ENCODE measurements at regions not wholly inside any gene's neighbourhood (a gene's known extent, or its start where the extent isn't known, plus 50 kb on each side); places are given as distances from the start of the nearest gene placed in this dataset.

- no peak for DNase-seq (ENCODE audit: low spot score)
- H3K9me3 Mint-ChIP-seq (ENCODE audit: unreplicated experiment) = no peaks in the 10 kb centered on the region
- no peaks in the 10 kb centered on the region for H3K36me3 Mint-ChIP-seq (ENCODE audit: low read depth, unreplicated experiment)
- H3K4me3 Mint-ChIP-seq (ENCODE audit: unreplicated experiment) = no peak overlapping the region
- H3K27me3 Mint-ChIP-seq (ENCODE audit: unreplicated experiment) = peaks cover 4% of the 10 kb centered on the region
- TF ChIP-seq, protein P1, sequence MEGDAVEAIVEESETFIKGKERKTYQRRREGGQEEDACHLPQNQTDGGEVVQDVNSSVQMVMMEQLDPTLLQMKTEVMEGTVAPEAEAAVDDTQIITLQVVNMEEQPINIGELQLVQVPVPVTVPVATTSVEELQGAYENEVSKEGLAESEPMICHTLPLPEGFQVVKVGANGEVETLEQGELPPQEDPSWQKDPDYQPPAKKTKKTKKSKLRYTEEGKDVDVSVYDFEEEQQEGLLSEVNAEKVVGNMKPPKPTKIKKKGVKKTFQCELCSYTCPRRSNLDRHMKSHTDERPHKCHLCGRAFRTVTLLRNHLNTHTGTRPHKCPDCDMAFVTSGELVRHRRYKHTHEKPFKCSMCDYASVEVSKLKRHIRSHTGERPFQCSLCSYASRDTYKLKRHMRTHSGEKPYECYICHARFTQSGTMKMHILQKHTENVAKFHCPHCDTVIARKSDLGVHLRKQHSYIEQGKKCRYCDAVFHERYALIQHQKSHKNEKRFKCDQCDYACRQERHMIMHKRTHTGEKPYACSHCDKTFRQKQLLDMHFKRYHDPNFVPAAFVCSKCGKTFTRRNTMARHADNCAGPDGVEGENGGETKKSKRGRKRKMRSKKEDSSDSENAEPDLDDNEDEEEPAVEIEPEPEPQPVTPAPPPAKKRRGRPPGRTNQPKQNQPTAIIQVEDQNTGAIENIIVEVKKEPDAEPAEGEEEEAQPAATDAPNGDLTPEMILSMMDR (IDR thresholded peaks at IDR 0.05; ENCODE audit: unreplicated experiment) = no peak
- H3K27ac Mint-ChIP-seq (ENCODE audit: unreplicated experiment) = no peak overlapping the region
- no peaks in the 10 kb centered on the region for H3K4me1 Mint-ChIP-seq (ENCODE audit: unreplicated experiment)
Observed at GRCh38 chr2:14324308-14324707, 308.2 kb upstream of the LRATD1 start.

GRCh38 chr2:14330884-14331283 lies 301.6 kb upstream of the LRATD1 start:
- Mint-ChIP-seq H3K9me3 (ENCODE audit: unreplicated experiment) (no peaks in the 10 kb centered on the region), H3K4me3 (ENCODE audit: unreplicated experiment) (no peak overlapping the region)

DNA sequence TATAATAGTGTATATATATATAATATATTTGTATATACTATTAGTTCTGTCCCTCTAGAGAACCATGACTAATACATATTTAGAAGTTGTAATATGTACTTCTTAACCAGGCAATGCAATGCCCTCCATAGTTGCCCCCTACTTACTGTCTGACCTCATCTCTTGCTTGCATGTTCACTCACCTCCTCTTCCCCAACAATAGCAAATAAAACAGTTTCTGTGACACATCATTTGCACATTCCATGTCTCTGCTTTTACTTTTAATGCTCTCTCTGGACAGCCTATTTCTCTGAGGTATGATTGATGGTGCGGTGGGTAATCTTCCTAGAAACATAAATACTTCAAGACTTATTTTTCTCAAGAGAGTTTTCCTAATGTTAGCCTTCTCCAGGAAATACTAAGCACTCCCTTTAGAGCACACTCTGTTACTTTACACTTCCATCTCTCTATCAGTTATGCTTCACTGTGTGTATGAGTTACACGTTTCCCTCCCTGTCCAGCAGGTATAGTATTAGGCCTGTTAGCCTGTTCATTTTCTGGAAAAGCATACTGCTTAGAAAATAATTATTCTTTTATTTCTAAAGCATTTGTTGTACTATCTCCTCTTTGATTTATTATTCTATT lies 295.6 kb upstream of the LRATD1 start:
- no peaks in the 10 kb centered on the region for H3K36me3 Mint-ChIP-seq (ENCODE audit: low read depth, unreplicated experiment)
- H3K9me3 Mint-ChIP-seq (ENCODE audit: unreplicated experiment) = no peaks in the 10 kb centered on the region
- no peak for DNase-seq (ENCODE audit: low spot score)
- no peaks in the 10 kb centered on the region for H3K27me3 Mint-ChIP-seq (ENCODE audit: unreplicated experiment)
- H3K4me3 Mint-ChIP-seq (ENCODE audit: unreplicated experiment) = no peak overlapping the region
- TF ChIP-seq, protein P1 (IDR thresholded peaks at IDR 0.05; ENCODE audit: unreplicated experiment) = no peak
- no peaks in the 10 kb centered on the region for H3K4me1 Mint-ChIP-seq (ENCODE audit: unreplicated experiment)
- H3K27ac Mint-ChIP-seq (ENCODE audit: unreplicated experiment) = no peak overlapping the region

More at GRCh38 chr2:14330884-14331283, 301.6 kb upstream of the LRATD1 start:
- TF ChIP-seq, protein P1 (IDR thresholded peaks at IDR 0.05; ENCODE audit: unreplicated experiment) = no peak
- Mint-ChIP-seq H3K27me3 (ENCODE audit: unreplicated experiment) (peaks cover 2% of the 10 kb centered on the region), H3K4me1 (ENCODE audit: unreplicated experiment) (no peaks in the 10 kb centered on the region), H3K36me3 (ENCODE audit: low read depth, unreplicated experiment) (no peaks in the 10 kb centered on the region), H3K27ac (ENCODE audit: unreplicated experiment) (no peak overlapping the region)
- DNase-seq (ENCODE audit: low spot score) = no peak

GRCh38 chr2:14340703-14341102 lies 291.8 kb upstream of the LRATD1 start:
- Mint-ChIP-seq H3K9me3 (ENCODE audit: unreplicated experiment) (no peaks in the 10 kb centered on the region), H3K36me3 (ENCODE audit: low read depth, unreplicated experiment) (no peaks in the 10 kb centered on the region), H3K4me3 (ENCODE audit: unreplicated experiment) (no peak overlapping the region), H3K4me1 (ENCODE audit: unreplicated experiment) (no peaks in the 10 kb centered on the region), H3K27me3 (ENCODE audit: unreplicated experiment) (peaks cover 2% of the 10 kb centered on the region), H3K27ac (ENCODE audit: unreplicated experiment) (no peak overlapping the region)
- TF ChIP-seq, protein P1 (IDR thresholded peaks at IDR 0.05; ENCODE audit: unreplicated experiment) = no peak
- no peak for DNase-seq (ENCODE audit: low spot score)

DNA sequence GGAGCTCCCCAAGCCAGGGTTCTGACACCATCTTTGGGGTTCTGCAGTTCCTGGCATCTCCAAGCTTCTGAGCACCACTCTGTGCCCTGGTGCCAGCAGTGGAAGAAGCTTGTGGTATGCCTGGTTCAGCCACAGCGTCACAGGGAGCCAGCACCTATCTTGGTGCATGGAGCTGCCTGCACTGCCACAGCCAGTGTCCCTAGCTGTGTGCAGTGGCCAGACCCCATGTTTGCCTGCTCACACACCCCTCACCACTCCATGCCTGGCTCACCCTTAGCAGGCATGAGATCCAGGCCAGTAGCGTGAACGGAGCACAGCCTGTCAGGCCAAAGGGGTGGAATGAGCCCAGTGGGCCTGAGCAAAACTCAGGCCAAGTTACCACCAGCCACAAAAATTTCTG lies 290.2 kb upstream of the LRATD1 start:
- no peak for DNase-seq (ENCODE audit: low spot score)
- Mint-ChIP-seq H3K27me3 (ENCODE audit: unreplicated experiment) (peaks cover 2% of the 10 kb centered on the region), H3K4me3 (ENCODE audit: unreplicated experiment) (no peak overlapping the region), H3K9me3 (ENCODE audit: unreplicated experiment) (no peaks in the 10 kb centered on the region), H3K27ac (ENCODE audit: unreplicated experiment) (no peak overlapping the region), H3K4me1 (ENCODE audit: unreplicated experiment) (no peaks in the 10 kb centered on the region), H3K36me3 (ENCODE audit: low read depth, unreplicated experiment) (no peaks in the 10 kb centered on the region)
- TF ChIP-seq, protein P1 (IDR thresholded peaks at IDR 0.05; ENCODE audit: unreplicated experiment) = no peak
